PC-3 (cell line): ENCODE measurements at regions not wholly inside any gene's neighbourhood (a gene's known extent, or its start where the extent isn't known, plus 50 kb on each side); places are given as distances from the start of the nearest gene placed in this dataset.

Experiments
- ATAC-seq: fragments of 200-7000 bp; cut with Tn5 transposase; 2 replicates; pipeline ENCODE4 v1.9.1; 2020; ENCODE audit warnings: mild to moderate bottlenecking, moderate library complexity
- BruUV-seq: library from RNA; stranded (reverse); fragments of 400-500 nt; replicated peaks from 2 replicates; lab custom pipeline; 2021; lab: Mats Ljungman, UMichigan
- CTCF ChIA-PET: fragments of 300-600 bp; sonication (Branson Sonifier 250); formaldehyde crosslinking; loops from one replicate; lab custom pipeline; 2022; ENCODE audit warnings: antibody characterized with exemption; lab: Charles Lee
- POLR2A ChIA-PET: fragments of 300-600 bp; sonication (Branson Sonifier 250); formaldehyde crosslinking; loops from one replicate; lab custom pipeline; 2022; ENCODE audit warnings: antibody characterized with exemption; ENCODE audit not compliant: unreplicated experiment; lab: Charles Lee
- DNase-seq: peaks from one replicate; pipeline ENCODE4 v3.0.0-alpha.2; 2015
- H2AFZ ChIP-seq: fragments of 300-600 bp; sonication (generic); 2 replicates; pipeline ENCODE4 v1.6.0; 2016; ENCODE audit warnings: antibody characterized with exemption, low read length
- H3F3A ChIP-seq: fragments of 300-600 bp; sonication (generic); one replicate; pipeline ENCODE4 v1.6.0; 2017; ENCODE audit warnings: antibody characterized with exemption, low read length, control low read depth, mild to moderate bottlenecking; ENCODE audit not compliant: unreplicated experiment
- H3K27ac ChIP-seq: fragments of 300-600 bp; sonication (generic); 2 replicates; pipeline ENCODE4 v1.5.1; 2016; ENCODE audit warnings: mild to moderate bottlenecking, low read length
- H3K27me3 ChIP-seq: fragments of 300-600 bp; sonication (generic); 2 replicates; pipeline ENCODE4 v1.6.1; 2016; ENCODE audit warnings: low read length, mixed read lengths
- H3K36me3 ChIP-seq: fragments of 300-600 bp; sonication (generic); 2 replicates; pipeline ENCODE4 v1.6.1; 2016; ENCODE audit warnings: low read depth, mixed run types, low read length, mixed read lengths
- H3K4me1 ChIP-seq: fragments of 300-600 bp; sonication (generic); 2 replicates; pipeline ENCODE4 v1.5.1; 2016; ENCODE audit warnings: low read length; ENCODE audit not compliant: insufficient read depth
- H3K4me2 ChIP-seq: fragments of 300-600 bp; sonication (generic); 2 replicates; pipeline ENCODE4 v1.6.0; 2016; ENCODE audit warnings: low read length
- H3K4me3 ChIP-seq: fragments of 300-600 bp; sonication (generic); 2 replicates; pipeline ENCODE4 v1.5.1; 2016; ENCODE audit warnings: mild to moderate bottlenecking, low read length, mixed read lengths
- H3K79me2 ChIP-seq: fragments of 300-600 bp; sonication (generic); 2 replicates; pipeline ENCODE4 v1.6.1; 2017; ENCODE audit warnings: low read length, mixed read lengths
- H3K9ac ChIP-seq: fragments of 300-600 bp; sonication (generic); 2 replicates; pipeline ENCODE4 v1.6.0; 2016; ENCODE audit warnings: mild to moderate bottlenecking, low read length
- H3K9me2 ChIP-seq: fragments of 300-600 bp; sonication (generic); replicated peaks from 2 replicates; pipeline ENCODE4 v1.6.1; 2016; ENCODE audit warnings: mixed run types, low read length, mixed read lengths
- H3K9me3 ChIP-seq: fragments of 300-600 bp; sonication (generic); 2 replicates; pipeline ENCODE4 v1.6.1; 2016; ENCODE audit warnings: low read length, mixed read lengths
- H4K20me1 ChIP-seq: fragments of 300-600 bp; sonication (generic); 2 replicates; pipeline ENCODE4 v1.6.1; 2016; ENCODE audit warnings: low read length, mixed read lengths
- CTCF ChIP-seq: fragments of 300-600 bp; sonication (generic); conservative IDR thresholded peaks from 2 replicates; pipeline ENCODE4 v1.5.1; 2017; ENCODE audit warnings: antibody characterized with exemption, low read depth, mild to moderate bottlenecking, low read length
- EZH2 ChIP-seq: fragments of 300-600 bp; sonication (generic); IDR thresholded peaks from one replicate; pipeline ENCODE4 v1.6.1; 2017; ENCODE audit warnings: antibody characterized with exemption, mild to moderate bottlenecking, low read length; ENCODE audit not compliant: unreplicated experiment
- EZH2phosphoT487 ChIP-seq: fragments of 300-600 bp; sonication (generic); IDR thresholded peaks from 2 replicates; pipeline ENCODE4 v1.6.1; 2018; ENCODE audit warnings: mild to moderate bottlenecking, antibody characterized with exemption, low read length, borderline replicate concordance
- intact Hi-C: fragments of 100-400 bp; cut with micrococcal nuclease; formaldehyde crosslinking; loops from 2 replicates; pipeline ENCODE4 v1.9.0; 2023

GRCh38 chr1:163558162-163558561, 236.4 kb downstream of the NUF2 start:
- TF ChIP-seq EZH2phosphoT487 (no peak), EZH2 (no peak), CTCF (no peak)
- H3K27me3 ChIP-seq = peaks cover 10% of the 10 kb centered on the region; the same call in 1 of the 2 replicates
- no peaks in the 10 kb centered on the region for H3K9me2 ChIP-seq
- CTCF ChIA-PET = no interaction called here
- no TSS peak for BruUV-seq
- no peak overlapping the region for H3K9ac ChIP-seq
- no peak overlapping the region for H3K4me2 ChIP-seq
- no peak overlapping the region for H3K27ac ChIP-seq
- ATAC-seq = no peak
- POLR2A ChIA-PET = no interaction called here
- no peaks in the 10 kb centered on the region for H3K36me3 ChIP-seq
- H3K9me3 ChIP-seq = no peaks in the 10 kb centered on the region
- H3K4me1 ChIP-seq = no peaks in the 10 kb centered on the region
- H3F3A ChIP-seq = no peaks in the 10 kb centered on the region
- no peak for DNase-seq
- intact Hi-C loops = no loop called here
- H4K20me1 ChIP-seq = no peaks in the 10 kb centered on the region
- no peak overlapping the region for H3K4me3 ChIP-seq
- H2AFZ ChIP-seq = no peak overlapping the region
- H3K79me2 ChIP-seq = no peaks in the 10 kb centered on the region

- H3K79me2 ChIP-seq = no peaks in the 10 kb centered on the region
- H3F3A ChIP-seq = no peaks in the 10 kb centered on the region
- H3K36me3 ChIP-seq = no peaks in the 10 kb centered on the region
- H3K27ac ChIP-seq = no peak overlapping the region
- no peaks in the 10 kb centered on the region for H3K4me1 ChIP-seq
- no TSS peak for BruUV-seq
- POLR2A ChIA-PET = no interaction called here
- intact Hi-C loops = loop anchor here (1.0 kb wide), 1 partner anchor 140 kb away; no protein-coding TSS in a partner anchor
- H3K27me3 ChIP-seq = no peaks in the 10 kb centered on the region
- TF ChIP-seq EZH2 (no peak), CTCF (peak; percentile 74)
- no peaks in the 10 kb centered on the region for H3K9me2 ChIP-seq
- DNase-seq (peak; percentile 40), ATAC-seq (peak; percentile 50; the same call in 1 of the 2 replicates)
- CTCF ChIA-PET = no interaction called here
- no peaks in the 10 kb centered on the region for H3K9me3 ChIP-seq
- no peak overlapping the region for H3K4me3 ChIP-seq
- no peaks in the 10 kb centered on the region for H4K20me1 ChIP-seq
- no peak overlapping the region for H2AFZ ChIP-seq
- H3K9ac ChIP-seq = no peak overlapping the region
- no peak overlapping the region for H3K4me2 ChIP-seq
These were observed 240.0 kb downstream of the NUF2 start for GRCh38 chr1:163561580-163562295.

GRCh38 chr1:163562355-163562754, 240.6 kb downstream of the NUF2 start:
- Histone ChIP-seq H3K4me3 (no peak overlapping the region), H3K9ac (no peak overlapping the region), H2AFZ (no peak overlapping the region), H3K4me1 (no peaks in the 10 kb centered on the region), H3K9me3 (no peaks in the 10 kb centered on the region), H3F3A (no peaks in the 10 kb centered on the region), H3K4me2 (no peak overlapping the region), H3K79me2 (no peaks in the 10 kb centered on the region), H3K36me3 (no peaks in the 10 kb centered on the region), H4K20me1 (no peaks in the 10 kb centered on the region), H3K9me2 (no peaks in the 10 kb centered on the region), H3K27me3 (no peaks in the 10 kb centered on the region), H3K27ac (no peak overlapping the region)
- BruUV-seq = no TSS peak
- ATAC-seq (no peak), DNase-seq (no peak)
- no peak for TF ChIP-seq EZH2
- no peak for TF ChIP-seq CTCF
- TF ChIP-seq EZH2phosphoT487 = no peak
- CTCF ChIA-PET = no interaction called here
- POLR2A ChIA-PET = no interaction called here
- intact Hi-C loops = no loop called here
